ENCODE measurements at regions not wholly inside any gene's neighbourhood (a gene's known extent, or its start where the extent isn't known, plus 50 kb on each side); places are given as distances from the start of the nearest gene placed in this dataset.

DNA sequence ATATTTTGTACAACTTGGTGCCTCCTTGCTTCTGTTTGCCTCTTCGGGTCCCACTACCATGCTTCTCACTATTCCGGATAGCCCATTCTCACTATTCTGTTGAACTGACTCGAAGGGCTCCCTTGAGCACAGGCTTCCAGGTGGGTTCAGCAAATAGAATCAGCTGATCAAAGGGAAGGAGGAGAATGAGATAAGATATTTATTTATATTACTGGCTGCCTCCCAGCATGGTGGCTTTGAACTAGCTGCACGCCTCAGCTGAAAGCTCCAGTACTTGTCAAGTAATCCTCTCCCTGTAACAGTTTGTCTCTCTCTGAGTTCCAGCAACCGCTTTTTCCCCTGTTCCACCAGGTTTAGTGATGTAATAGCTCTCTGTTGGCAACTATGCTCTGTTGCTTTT lies 187.8 kb upstream of the HNRNPA3 start:
- BruUV-seq (replicated peaks), result no TSS peak
- POLR2A ChIA-PET, result no interaction called here
- no peak for DNase-seq (ENCODE audit: low spot score)
- Histone ChIP-seq H4K20me1 (ENCODE audit: insufficient read depth, low read length) (no peaks in the 10 kb centered on the region), H2AFZ (ENCODE audit: low read length) (no peak overlapping the region), H3K9me2 (ENCODE audit: insufficient read depth, low read length) (no peaks in the 10 kb centered on the region), H3K4me1 (ENCODE audit: insufficient read depth, low read length, poor library complexity, severe bottlenecking) (no peaks in the 10 kb centered on the region), H3K79me2 (ENCODE audit: insufficient read depth, low read depth, low read length) (no peaks in the 10 kb centered on the region), H3K27ac (ENCODE audit: low read depth, low read length, poor library complexity, severe bottlenecking) (no peak overlapping the region), H3K9me3 (ENCODE audit: low read length) (no peaks in the 10 kb centered on the region), H3K4me3 (ENCODE audit: low read depth, low read length, poor library complexity, severe bottlenecking) (no peak overlapping the region), H3K4me2 (ENCODE audit: low read length) (no peak overlapping the region), H3K36me3 (ENCODE audit: insufficient read depth, low read length) (no peaks in the 10 kb centered on the region)
- TF ChIP-seq EZH2phosphoT487 (IDR thresholded peaks at IDR 0.05; ENCODE audit: borderline replicate concordance, low read depth, low read length), result no peak
- TF ChIP-seq, protein P1, sequence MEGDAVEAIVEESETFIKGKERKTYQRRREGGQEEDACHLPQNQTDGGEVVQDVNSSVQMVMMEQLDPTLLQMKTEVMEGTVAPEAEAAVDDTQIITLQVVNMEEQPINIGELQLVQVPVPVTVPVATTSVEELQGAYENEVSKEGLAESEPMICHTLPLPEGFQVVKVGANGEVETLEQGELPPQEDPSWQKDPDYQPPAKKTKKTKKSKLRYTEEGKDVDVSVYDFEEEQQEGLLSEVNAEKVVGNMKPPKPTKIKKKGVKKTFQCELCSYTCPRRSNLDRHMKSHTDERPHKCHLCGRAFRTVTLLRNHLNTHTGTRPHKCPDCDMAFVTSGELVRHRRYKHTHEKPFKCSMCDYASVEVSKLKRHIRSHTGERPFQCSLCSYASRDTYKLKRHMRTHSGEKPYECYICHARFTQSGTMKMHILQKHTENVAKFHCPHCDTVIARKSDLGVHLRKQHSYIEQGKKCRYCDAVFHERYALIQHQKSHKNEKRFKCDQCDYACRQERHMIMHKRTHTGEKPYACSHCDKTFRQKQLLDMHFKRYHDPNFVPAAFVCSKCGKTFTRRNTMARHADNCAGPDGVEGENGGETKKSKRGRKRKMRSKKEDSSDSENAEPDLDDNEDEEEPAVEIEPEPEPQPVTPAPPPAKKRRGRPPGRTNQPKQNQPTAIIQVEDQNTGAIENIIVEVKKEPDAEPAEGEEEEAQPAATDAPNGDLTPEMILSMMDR (conservative IDR thresholded peaks at IDR 0.05; ENCODE audit: low read length), result no peak
- intact Hi-C loops (cut with micrococcal nuclease; ENCODE audit: unreplicated experiment), result loop anchor here (5.0 kb wide), 1 partner anchor 123 kb away; no protein-coding TSS in a partner anchor
- CTCF ChIA-PET (ENCODE audit: unreplicated experiment), result no interaction called here

DNA sequence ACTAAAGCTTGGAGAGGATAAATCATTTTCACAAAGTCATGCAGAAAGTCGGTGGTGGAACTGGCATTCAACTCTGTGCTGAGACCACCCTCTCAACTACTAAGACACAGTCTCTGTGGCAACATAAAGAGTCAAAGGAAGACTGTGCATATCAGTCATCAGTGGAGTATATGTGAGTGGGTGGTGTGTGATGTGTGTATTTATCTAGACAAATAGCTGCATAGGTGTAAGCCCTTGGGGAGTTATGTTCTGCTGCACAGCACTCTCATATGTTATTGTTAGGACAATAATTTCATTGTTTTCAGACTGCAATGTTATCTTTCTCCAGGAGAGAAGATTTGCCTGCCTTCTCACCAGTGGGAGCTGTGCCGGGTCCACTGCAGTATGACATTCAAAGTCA lies 186.3 kb upstream of the HNRNPA3 start:
- Histone ChIP-seq H3K4me2 (ENCODE audit: low read length) (no peak overlapping the region), H2AFZ (ENCODE audit: low read length) (no peak overlapping the region), H3K27ac (ENCODE audit: low read depth, low read length, poor library complexity, severe bottlenecking) (no peak overlapping the region), H3K9me3 (ENCODE audit: low read length) (no peaks in the 10 kb centered on the region), H3K9me2 (ENCODE audit: insufficient read depth, low read length) (no peaks in the 10 kb centered on the region), H3K79me2 (ENCODE audit: insufficient read depth, low read depth, low read length) (no peaks in the 10 kb centered on the region), H3K36me3 (ENCODE audit: insufficient read depth, low read length) (no peaks in the 10 kb centered on the region), H3K4me3 (ENCODE audit: low read depth, low read length, poor library complexity, severe bottlenecking) (no peak overlapping the region), H3K4me1 (ENCODE audit: insufficient read depth, low read length, poor library complexity, severe bottlenecking) (no peaks in the 10 kb centered on the region), H4K20me1 (ENCODE audit: insufficient read depth, low read length) (no peaks in the 10 kb centered on the region)
- POLR2A ChIA-PET, result interaction anchor here (1.0 kb wide), 1 partner anchor 21 kb away, joined by 3 read pairs; no protein-coding TSS in a partner anchor
- TF ChIP-seq, protein P1 (conservative IDR thresholded peaks at IDR 0.05; ENCODE audit: low read length), result no peak
- TF ChIP-seq EZH2phosphoT487 (IDR thresholded peaks at IDR 0.05; ENCODE audit: borderline replicate concordance, low read depth, low read length), result no peak
- intact Hi-C loops (cut with micrococcal nuclease; ENCODE audit: unreplicated experiment), result loop anchor here (5.0 kb wide), 1 partner anchor 121 kb away; no protein-coding TSS in a partner anchor
- DNase-seq (ENCODE audit: low spot score), result no peak
- CTCF ChIA-PET (ENCODE audit: unreplicated experiment), result no interaction called here
- BruUV-seq (replicated peaks), result no TSS peak

DNA sequence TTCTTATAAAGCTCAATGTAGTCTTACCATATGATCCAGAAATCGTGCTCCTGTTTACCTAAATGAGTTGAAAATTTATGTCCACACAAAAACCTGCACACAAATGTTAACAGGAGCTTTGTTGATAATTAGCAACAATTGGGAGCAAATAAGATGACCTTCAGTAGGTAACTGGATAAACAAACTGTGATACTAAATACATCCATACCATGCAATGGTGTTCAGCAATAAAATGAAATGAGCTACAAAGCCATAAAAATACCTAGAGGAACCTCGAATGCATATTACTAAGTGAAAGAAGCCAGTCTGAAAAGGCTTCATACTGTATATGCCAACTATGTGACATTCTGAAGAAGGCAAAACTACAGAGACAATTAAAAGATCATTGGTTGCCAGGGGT lies 185.6 kb upstream of the HNRNPA3 start:
- H3K79me2 ChIP-seq (ENCODE audit: insufficient read depth, low read depth, low read length), result no peaks in the 10 kb centered on the region
- H3K27ac ChIP-seq (ENCODE audit: low read depth, low read length, poor library complexity, severe bottlenecking), result no peak overlapping the region
- H3K36me3 ChIP-seq (ENCODE audit: insufficient read depth, low read length), result no peaks in the 10 kb centered on the region
- no peak for DNase-seq (ENCODE audit: low spot score)
- no peaks in the 10 kb centered on the region for H3K9me3 ChIP-seq (ENCODE audit: low read length)
- no peaks in the 10 kb centered on the region for H3K9me2 ChIP-seq (ENCODE audit: insufficient read depth, low read length)
- ChIA-PET CTCF (ENCODE audit: unreplicated experiment) (no interaction called here), POLR2A (no interaction called here)
- H3K4me3 ChIP-seq (ENCODE audit: low read depth, low read length, poor library complexity, severe bottlenecking), result no peak overlapping the region
- H3K4me1 ChIP-seq (ENCODE audit: insufficient read depth, low read length, poor library complexity, severe bottlenecking), result no peaks in the 10 kb centered on the region
- no peak overlapping the region for H3K4me2 ChIP-seq (ENCODE audit: low read length)
- BruUV-seq (replicated peaks), result no TSS peak
- no peak overlapping the region for H2AFZ ChIP-seq (ENCODE audit: low read length)
- no peaks in the 10 kb centered on the region for H4K20me1 ChIP-seq (ENCODE audit: insufficient read depth, low read length)
- intact Hi-C loops (cut with micrococcal nuclease; ENCODE audit: unreplicated experiment), result loop anchor here (5.0 kb wide), 1 partner anchor 120 kb away; no protein-coding TSS in a partner anchor
- TF ChIP-seq, protein P1 (conservative IDR thresholded peaks at IDR 0.05; ENCODE audit: low read length), result no peak
- no peak for TF ChIP-seq EZH2phosphoT487 (IDR thresholded peaks at IDR 0.05; ENCODE audit: borderline replicate concordance, low read depth, low read length)
